ENCODE measurements at regions not wholly inside any gene's neighbourhood (a gene's known extent, or its start where the extent isn't known, plus 50 kb on each side); places are given as distances from the start of the nearest gene placed in this dataset.

- TF ChIP-seq NRF1 (IDR thresholded peaks at IDR 0.05; ENCODE audit: low read depth, low read length) (no peak), FOXM1 (IDR thresholded peaks at IDR 0.05; ENCODE audit: low read depth) (no peak)
- TF ChIP-seq, protein P1, sequence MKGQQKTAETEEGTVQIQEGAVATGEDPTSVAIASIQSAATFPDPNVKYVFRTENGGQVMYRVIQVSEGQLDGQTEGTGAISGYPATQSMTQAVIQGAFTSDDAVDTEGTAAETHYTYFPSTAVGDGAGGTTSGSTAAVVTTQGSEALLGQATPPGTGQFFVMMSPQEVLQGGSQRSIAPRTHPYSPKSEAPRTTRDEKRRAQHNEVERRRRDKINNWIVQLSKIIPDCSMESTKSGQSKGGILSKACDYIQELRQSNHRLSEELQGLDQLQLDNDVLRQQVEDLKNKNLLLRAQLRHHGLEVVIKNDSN (IDR thresholded peaks at IDR 0.05; ENCODE audit: borderline replicate concordance, low read depth): no peak
- no peak overlapping the region for H3K27ac ChIP-seq (ENCODE audit: low read depth in 2 of 2, low read length in 1 of 2)
- H3F3A ChIP-seq (replicated peaks; ENCODE audit: insufficient read depth): peaks cover 3% of the 10 kb centered on the region
- no peak overlapping the region for H3K4me2 ChIP-seq
- H3K4me1 ChIP-seq (ENCODE audit: control insufficient read depth in 1 of 2, insufficient read depth in 2 of 2, low read depth in 1 of 2, low read length in 1 of 2): peaks cover 5 to 18% of the 10 kb centered on the region in 2 experiments; a peak in 2 of 4 replicates
- no peaks in the 10 kb centered on the region for H3K27me3 ChIP-seq (ENCODE audit: insufficient read depth)
- H3K9me3 ChIP-seq: no peaks in the 10 kb centered on the region
- no peaks in the 10 kb centered on the region for H3K36me3 ChIP-seq (replicated peaks in 1 of 2; ENCODE audit: control insufficient read depth in 1 of 2, insufficient read depth in 2 of 2, low read length in 1 of 2)
- no peaks in the 10 kb centered on the region for H4K20me1 ChIP-seq (ENCODE audit: insufficient read depth)
- WGBS (ENCODE audit: low lambda C conversion rate): 80% methylated on average over 2 of the region's 2 CpGs
- H3K9ac ChIP-seq: no peak overlapping the region
- H3K9me2 ChIP-seq: no peaks in the 10 kb centered on the region
- no peaks in the 10 kb centered on the region for H3K79me2 ChIP-seq (ENCODE audit: insufficient read depth)
- H3K4me3 ChIP-seq (ENCODE audit: low read depth in 2 of 2, low read length in 1 of 2): no peak overlapping the region
- DNase-seq: no peak
- POLR2A ChIA-PET: no interaction called here
- no peak overlapping the region for H2AFZ ChIP-seq (ENCODE audit: low read depth)
- CTCF ChIA-PET: interaction anchor here (0.6 kb wide), 1 partner anchor 685 kb away, joined by 3 read pairs; no protein-coding TSS in a partner anchor
Observed at GRCh38 chr5:124053340-124053739, 541.4 kb downstream of the CSNK1G3 start.

GRCh38 chr5:124052201-124052600, 540.2 kb downstream of the CSNK1G3 start:
- Histone ChIP-seq H3K79me2 (ENCODE audit: insufficient read depth) (no peaks in the 10 kb centered on the region), H3K4me1 (ENCODE audit: control insufficient read depth in 1 of 2, insufficient read depth in 2 of 2, low read depth in 1 of 2, low read length in 1 of 2) (peaks cover 4 to 10% of the 10 kb centered on the region in 2 experiments; a peak in 2 of 4 replicates), H4K20me1 (ENCODE audit: insufficient read depth) (no peaks in the 10 kb centered on the region), H3K27me3 (ENCODE audit: insufficient read depth) (no peaks in the 10 kb centered on the region), H3F3A (replicated peaks; ENCODE audit: insufficient read depth) (no peaks in the 10 kb centered on the region), H3K4me3 (ENCODE audit: low read depth in 2 of 2, low read length in 1 of 2) (no peak overlapping the region), H3K36me3 (replicated peaks in 1 of 2; ENCODE audit: control insufficient read depth in 1 of 2, insufficient read depth in 2 of 2, low read length in 1 of 2) (no peaks in the 10 kb centered on the region), H3K9me2 (no peaks in the 10 kb centered on the region), H3K4me2 (no peak overlapping the region), H3K9me3 (no peaks in the 10 kb centered on the region), H3K9ac (no peak overlapping the region), H2AFZ (ENCODE audit: low read depth) (no peak overlapping the region), H3K27ac (ENCODE audit: low read depth in 2 of 2, low read length in 1 of 2) (no peak overlapping the region)
- WGBS (ENCODE audit: low lambda C conversion rate): 58% methylated on average over 2 of the region's 2 CpGs
- ChIA-PET POLR2A (no interaction called here), CTCF (interaction anchor here (1.4 kb wide), 1 partner anchor 17 kb away, joined by 4 read pairs; no protein-coding TSS in a partner anchor)
- DNase-seq: no peak
- TF ChIP-seq YY1 (IDR thresholded peaks at IDR 0.05; ENCODE audit: low read depth) (no peak), ELF1 (IDR thresholded peaks at IDR 0.05) (no peak), EP300 (IDR thresholded peaks at IDR 0.05; ENCODE audit: borderline replicate concordance in 1 of 2, low read depth in 1 of 2, low read length in 1 of 2) (no peak), MAX (IDR thresholded peaks at IDR 0.05; ENCODE audit: low read depth) (no peak), MEF2A (IDR thresholded peaks at IDR 0.05; ENCODE audit: borderline replicate concordance, low read depth) (no peak), CHD2 (IDR thresholded peaks at IDR 0.05; ENCODE audit: low read length, partially characterized antibody) (no peak), TEAD4 (IDR thresholded peaks at IDR 0.05; ENCODE audit: borderline replicate concordance, insufficient read depth) (no peak), IRF3 (IDR thresholded peaks at IDR 0.05; ENCODE audit: low read depth, low read length) (no peak), NRF1 (IDR thresholded peaks at IDR 0.05; ENCODE audit: low read depth, low read length) (no peak), TAF1 (IDR thresholded peaks at IDR 0.05; ENCODE audit: borderline replicate concordance, low read depth, low read length) (no peak), JUND (IDR thresholded peaks at IDR 0.05) (no peak), FOSL2 (IDR thresholded peaks at IDR 0.05; ENCODE audit: borderline replicate concordance, low read depth) (no peak), TCF12 (IDR thresholded peaks at IDR 0.05) (no peak), EZH2phosphoT487 (IDR thresholded peaks at IDR 0.05; ENCODE audit: borderline replicate concordance, low read depth) (no peak), RXRA (IDR thresholded peaks at IDR 0.05; ENCODE audit: borderline replicate concordance, low read depth) (no peak), NFIC (IDR thresholded peaks at IDR 0.05; ENCODE audit: borderline replicate concordance) (no peak), MXI1 (IDR thresholded peaks at IDR 0.05; ENCODE audit: low read depth, low read length) (no peak)
- TF ChIP-seq, protein P2, sequence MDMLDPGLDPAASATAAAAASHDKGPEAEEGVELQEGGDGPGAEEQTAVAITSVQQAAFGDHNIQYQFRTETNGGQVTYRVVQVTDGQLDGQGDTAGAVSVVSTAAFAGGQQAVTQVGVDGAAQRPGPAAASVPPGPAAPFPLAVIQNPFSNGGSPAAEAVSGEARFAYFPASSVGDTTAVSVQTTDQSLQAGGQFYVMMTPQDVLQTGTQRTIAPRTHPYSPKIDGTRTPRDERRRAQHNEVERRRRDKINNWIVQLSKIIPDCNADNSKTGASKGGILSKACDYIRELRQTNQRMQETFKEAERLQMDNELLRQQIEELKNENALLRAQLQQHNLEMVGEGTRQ (IDR thresholded peaks at IDR 0.05; ENCODE audit: borderline replicate concordance, low read depth, low read length): no peak
- TF ChIP-seq, protein P3, sequence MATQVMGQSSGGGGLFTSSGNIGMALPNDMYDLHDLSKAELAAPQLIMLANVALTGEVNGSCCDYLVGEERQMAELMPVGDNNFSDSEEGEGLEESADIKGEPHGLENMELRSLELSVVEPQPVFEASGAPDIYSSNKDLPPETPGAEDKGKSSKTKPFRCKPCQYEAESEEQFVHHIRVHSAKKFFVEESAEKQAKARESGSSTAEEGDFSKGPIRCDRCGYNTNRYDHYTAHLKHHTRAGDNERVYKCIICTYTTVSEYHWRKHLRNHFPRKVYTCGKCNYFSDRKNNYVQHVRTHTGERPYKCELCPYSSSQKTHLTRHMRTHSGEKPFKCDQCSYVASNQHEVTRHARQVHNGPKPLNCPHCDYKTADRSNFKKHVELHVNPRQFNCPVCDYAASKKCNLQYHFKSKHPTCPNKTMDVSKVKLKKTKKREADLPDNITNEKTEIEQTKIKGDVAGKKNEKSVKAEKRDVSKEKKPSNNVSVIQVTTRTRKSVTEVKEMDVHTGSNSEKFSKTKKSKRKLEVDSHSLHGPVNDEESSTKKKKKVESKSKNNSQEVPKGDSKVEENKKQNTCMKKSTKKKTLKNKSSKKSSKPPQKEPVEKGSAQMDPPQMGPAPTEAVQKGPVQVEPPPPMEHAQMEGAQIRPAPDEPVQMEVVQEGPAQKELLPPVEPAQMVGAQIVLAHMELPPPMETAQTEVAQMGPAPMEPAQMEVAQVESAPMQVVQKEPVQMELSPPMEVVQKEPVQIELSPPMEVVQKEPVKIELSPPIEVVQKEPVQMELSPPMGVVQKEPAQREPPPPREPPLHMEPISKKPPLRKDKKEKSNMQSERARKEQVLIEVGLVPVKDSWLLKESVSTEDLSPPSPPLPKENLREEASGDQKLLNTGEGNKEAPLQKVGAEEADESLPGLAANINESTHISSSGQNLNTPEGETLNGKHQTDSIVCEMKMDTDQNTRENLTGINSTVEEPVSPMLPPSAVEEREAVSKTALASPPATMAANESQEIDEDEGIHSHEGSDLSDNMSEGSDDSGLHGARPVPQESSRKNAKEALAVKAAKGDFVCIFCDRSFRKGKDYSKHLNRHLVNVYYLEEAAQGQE (IDR thresholded peaks at IDR 0.05; ENCODE audit: low read depth, low read length): no peak

All from SK-N-SH (cell line).